ENCODE measurements at regions not wholly inside any gene's neighbourhood (a gene's known extent, or its start where the extent isn't known, plus 50 kb on each side); places are given as distances from the start of the nearest gene placed in this dataset.

- no peak overlapping the region for H3K4me3 ChIP-seq (ENCODE audit: low read depth, low read length)
- in situ Hi-C loops (cut with HindIII; ENCODE audit: low sequenced_read_pairs), result no loop called here
- DNase-seq (ENCODE audit: low read depth), result no peak
- no peak for TF ChIP-seq CTCF (IDR thresholded peaks at IDR 0.05; ENCODE audit: low read depth, low read length, missing control alignments)
Observed at GRCh38 chr6:95285881-95286280, 291.5 kb upstream of the MANEA start.

GRCh38 chr6:95286874-95287273 is 290.5 kb upstream of the MANEA start:
- in situ Hi-C loops (cut with HindIII; ENCODE audit: low sequenced_read_pairs), result no loop called here
- no peak for TF ChIP-seq CTCF (IDR thresholded peaks at IDR 0.05; ENCODE audit: low read depth, low read length, missing control alignments)
- H3K4me3 ChIP-seq (ENCODE audit: low read depth, low read length), result no peak overlapping the region

GRCh38 chr6:95288251-95288650 is 289.1 kb upstream of the MANEA start:
- no peak for TF ChIP-seq CTCF (IDR thresholded peaks at IDR 0.05; ENCODE audit: low read depth, low read length, missing control alignments)
- DNase-seq (ENCODE audit: low read depth), result no peak
- in situ Hi-C loops (cut with HindIII; ENCODE audit: low sequenced_read_pairs), result no loop called here
- H3K4me3 ChIP-seq (ENCODE audit: low read depth, low read length), result no peak overlapping the region

More at GRCh38 chr6:95286874-95287273, 290.5 kb upstream of the MANEA start:
- DNase-seq (ENCODE audit: low read depth), result no peak

- TF ChIP-seq CTCF (IDR thresholded peaks at IDR 0.05; ENCODE audit: low read depth, low read length, missing control alignments), result no peak
- no peak overlapping the region for H3K4me3 ChIP-seq (ENCODE audit: low read depth, low read length)
- in situ Hi-C loops (cut with HindIII; ENCODE audit: low sequenced_read_pairs), result no loop called here
- no peak for DNase-seq (ENCODE audit: low read depth)
Observed at GRCh38 chr6:95292011-95292410, 285.3 kb upstream of the MANEA start.

GRCh38 chr6:95293257-95293656 is 284.1 kb upstream of the MANEA start:
- in situ Hi-C loops (cut with HindIII; ENCODE audit: low sequenced_read_pairs), result no loop called here
- H3K4me3 ChIP-seq (ENCODE audit: low read depth, low read length), result no peak overlapping the region
- TF ChIP-seq CTCF (IDR thresholded peaks at IDR 0.05; ENCODE audit: low read depth, low read length, missing control alignments), result no peak
- no peak for DNase-seq (ENCODE audit: low read depth)

- no peak overlapping the region for H3K4me3 ChIP-seq (ENCODE audit: low read depth, low read length)
- no peak for TF ChIP-seq CTCF (IDR thresholded peaks at IDR 0.05; ENCODE audit: low read depth, low read length, missing control alignments)
- in situ Hi-C loops (cut with HindIII; ENCODE audit: low sequenced_read_pairs), result no loop called here
- DNase-seq (ENCODE audit: low read depth), result no peak
Observed at GRCh38 chr6:95294043-95294442, 283.3 kb upstream of the MANEA start.

GRCh38 chr6:95309545-95309944 is 267.8 kb upstream of the MANEA start:
- in situ Hi-C loops (cut with HindIII; ENCODE audit: low sequenced_read_pairs), result no loop called here
- no peak for DNase-seq (ENCODE audit: low read depth)
- no peak for TF ChIP-seq CTCF (IDR thresholded peaks at IDR 0.05; ENCODE audit: low read depth, low read length, missing control alignments)
- H3K4me3 ChIP-seq (ENCODE audit: low read depth, low read length), result no peak overlapping the region
